ENCODE measurements at regions not wholly inside any gene's neighbourhood (a gene's known extent, or its start where the extent isn't known, plus 50 kb on each side); places are given as distances from the start of the nearest gene placed in this dataset.

- 86 to 92% (median 88%) methylated on average over 4 of the region's 4 CpGs for WGBS, 5 donors
- DNase-seq: no peak
Observed at GRCh38 chr4:133390198-133390855, 241.2 kb downstream of the PCDH10 start.

GRCh38 chr4:133389029-133389428, 239.9 kb downstream of the PCDH10 start:
- TF ChIP-seq POLR2AphosphoS5 (IDR thresholded peaks at IDR 0.05) (no peak), CTCF (IDR thresholded peaks at IDR 0.05) (no peak), EP300 (IDR thresholded peaks at IDR 0.05) (no peak), POLR2A (IDR thresholded peaks at IDR 0.05) (no peak)
- Histone ChIP-seq H3K4me1 (no peaks in the 10 kb centered on the region), H3K27ac (no peak overlapping the region), H3K4me3 (no peak overlapping the region), H3K27me3 (no peaks in the 10 kb centered on the region), H3K9me3 (peaks cover 0 to 8% (median 7%) of the 10 kb centered on the region in 4 donors), H3K36me3 (no peaks in the 10 kb centered on the region)
- intact Hi-C loops (cut with DNase I; ENCODE audit: low total_unique reads): no loop called here
- 82 to 87% (median 87%) methylated on average over 3 of the region's 3 CpGs for WGBS, 5 donors
- no peak for DNase-seq

More at GRCh38 chr4:133390198-133390855, 241.2 kb downstream of the PCDH10 start:
- intact Hi-C loops (cut with DNase I; ENCODE audit: low total_unique reads): no loop called here
- Histone ChIP-seq H3K27me3 (no peaks in the 10 kb centered on the region), H3K4me3 (no peak overlapping the region), H3K36me3 (no peaks in the 10 kb centered on the region), H3K9me3 (peaks cover 0 to 9% (median 2%) of the 10 kb centered on the region in 4 donors), H3K4me1 (no peaks in the 10 kb centered on the region), H3K27ac (no peak overlapping the region)
- TF ChIP-seq POLR2AphosphoS5 (IDR thresholded peaks at IDR 0.05) (no peak), POLR2A (IDR thresholded peaks at IDR 0.05) (no peak), CTCF (IDR thresholded peaks at IDR 0.05) (no peak), EP300 (IDR thresholded peaks at IDR 0.05) (no peak)

GRCh38 chr4:133385161-133385954, 236.3 kb downstream of the PCDH10 start:
- no peak overlapping the region for H3K27ac ChIP-seq
- peaks cover 0 to 8% (median 7%) of the 10 kb centered on the region in 4 donors for H3K9me3 ChIP-seq
- DNase-seq: no peak
- H3K27me3 ChIP-seq: no peaks in the 10 kb centered on the region
- intact Hi-C loops (cut with DNase I; ENCODE audit: low total_unique reads): no loop called here
- no peaks in the 10 kb centered on the region for H3K4me1 ChIP-seq
- no peaks in the 10 kb centered on the region for H3K36me3 ChIP-seq
- WGBS, 5 donors: 88 to 95% (median 92%) methylated on average over 22 to 23 of the region's 23 CpGs
- no peak overlapping the region for H3K4me3 ChIP-seq
- TF ChIP-seq EP300 (IDR thresholded peaks at IDR 0.05): no peak
- no peak for TF ChIP-seq CTCF (IDR thresholded peaks at IDR 0.05)
- TF ChIP-seq POLR2A (IDR thresholded peaks at IDR 0.05): no peak
- TF ChIP-seq POLR2AphosphoS5 (IDR thresholded peaks at IDR 0.05): no peak

DNA sequence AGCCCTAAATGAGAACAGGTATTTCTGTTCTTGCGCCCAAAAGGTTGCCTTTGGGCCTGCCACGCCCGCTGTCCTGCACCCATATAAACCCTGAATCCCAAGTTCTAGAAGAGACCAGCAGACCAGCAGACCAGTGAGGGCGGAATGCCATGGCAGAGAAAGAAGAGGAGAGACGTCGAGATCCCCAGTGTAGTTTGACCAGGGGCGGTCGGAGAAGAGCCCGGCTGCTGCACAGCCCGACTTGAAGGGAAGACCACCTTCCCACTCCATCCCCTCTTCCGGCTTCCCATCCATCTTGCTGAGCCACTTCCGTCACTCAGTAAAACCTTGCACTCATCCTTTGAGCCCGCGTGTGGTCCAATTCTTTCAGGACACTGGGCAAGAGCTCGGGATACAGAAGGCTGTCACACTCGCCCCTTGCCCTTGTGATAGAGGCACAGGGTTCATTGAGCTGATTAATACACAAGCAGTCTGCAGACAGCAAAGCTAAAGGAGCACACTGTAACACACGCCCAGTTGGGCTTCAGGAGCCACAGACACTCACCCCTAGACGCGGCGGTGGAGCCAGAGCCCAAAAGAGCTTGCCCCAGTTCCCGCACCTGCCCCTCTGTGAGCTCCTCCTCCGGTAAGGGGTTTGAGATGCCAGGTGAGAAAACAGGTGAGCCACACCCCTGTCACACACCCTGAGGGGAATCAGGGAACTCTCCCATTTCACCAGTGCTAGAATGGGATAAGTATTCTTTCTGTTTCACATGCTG, 230.8 kb downstream of the PCDH10 start:
- WGBS, 5 donors: 86 to 90% (median 89%) methylated on average over 22 of the region's 22 CpGs
- peaks cover 0 to 4% (median 1%) of the 10 kb centered on the region in 4 donors for H3K9me3 ChIP-seq
- intact Hi-C loops (cut with DNase I; ENCODE audit: low total_unique reads): no loop called here

More for the DNA sequence above, 230.8 kb downstream of the PCDH10 start:
- Histone ChIP-seq H3K27me3 (no peaks in the 10 kb centered on the region), H3K4me3 (no peak overlapping the region), H3K4me1 (no peaks in the 10 kb centered on the region), H3K27ac (no peak overlapping the region), H3K36me3 (no peaks in the 10 kb centered on the region)
- TF ChIP-seq EP300 (IDR thresholded peaks at IDR 0.05) (no peak), POLR2AphosphoS5 (IDR thresholded peaks at IDR 0.05) (no peak), POLR2A (IDR thresholded peaks at IDR 0.05) (no peak), CTCF (IDR thresholded peaks at IDR 0.05) (no peak)
- no peak for DNase-seq
